ENCODE measurements at regions not wholly inside any gene's neighbourhood (a gene's known extent, or its start where the extent isn't known, plus 50 kb on each side); places are given as distances from the start of the nearest gene placed in this dataset.

DNA sequence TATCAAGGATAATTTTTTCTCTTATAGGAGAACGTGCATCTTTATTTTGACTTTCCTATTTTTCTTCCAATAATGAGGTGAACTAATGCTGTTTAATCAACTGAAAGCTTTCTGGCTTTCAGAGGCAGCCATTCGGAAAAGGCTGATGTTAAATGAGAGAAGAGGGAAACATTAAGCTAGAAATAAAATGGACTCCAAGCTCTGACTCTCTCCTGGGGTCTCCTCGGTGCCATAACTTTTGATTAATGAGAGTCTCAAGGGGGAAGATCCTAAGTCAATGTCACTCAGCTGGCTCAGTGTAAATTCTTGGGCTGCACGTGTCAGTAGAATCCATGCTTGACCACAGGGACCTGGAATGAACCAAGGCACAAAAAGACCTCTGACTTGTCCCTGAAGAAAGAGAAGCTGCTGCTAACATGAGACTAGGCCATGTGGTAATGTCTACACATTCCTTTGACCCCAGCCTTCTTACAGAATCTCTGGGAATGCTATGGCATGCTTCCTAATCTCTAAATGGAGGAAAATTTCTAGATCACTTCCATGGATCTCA, 152.2 kb upstream of the RFC3 start:
- TF ChIP-seq, protein P1, sequence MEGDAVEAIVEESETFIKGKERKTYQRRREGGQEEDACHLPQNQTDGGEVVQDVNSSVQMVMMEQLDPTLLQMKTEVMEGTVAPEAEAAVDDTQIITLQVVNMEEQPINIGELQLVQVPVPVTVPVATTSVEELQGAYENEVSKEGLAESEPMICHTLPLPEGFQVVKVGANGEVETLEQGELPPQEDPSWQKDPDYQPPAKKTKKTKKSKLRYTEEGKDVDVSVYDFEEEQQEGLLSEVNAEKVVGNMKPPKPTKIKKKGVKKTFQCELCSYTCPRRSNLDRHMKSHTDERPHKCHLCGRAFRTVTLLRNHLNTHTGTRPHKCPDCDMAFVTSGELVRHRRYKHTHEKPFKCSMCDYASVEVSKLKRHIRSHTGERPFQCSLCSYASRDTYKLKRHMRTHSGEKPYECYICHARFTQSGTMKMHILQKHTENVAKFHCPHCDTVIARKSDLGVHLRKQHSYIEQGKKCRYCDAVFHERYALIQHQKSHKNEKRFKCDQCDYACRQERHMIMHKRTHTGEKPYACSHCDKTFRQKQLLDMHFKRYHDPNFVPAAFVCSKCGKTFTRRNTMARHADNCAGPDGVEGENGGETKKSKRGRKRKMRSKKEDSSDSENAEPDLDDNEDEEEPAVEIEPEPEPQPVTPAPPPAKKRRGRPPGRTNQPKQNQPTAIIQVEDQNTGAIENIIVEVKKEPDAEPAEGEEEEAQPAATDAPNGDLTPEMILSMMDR (IDR thresholded peaks at IDR 0.05): no peak
- TF ChIP-seq EZH2 (IDR thresholded peaks at IDR 0.05; ENCODE audit: borderline replicate concordance, insufficient read depth, low read depth, low read length, poor library complexity, severe bottlenecking): no peak

All from B cell (primary cell).